ENCODE measurements at regions not wholly inside any gene's neighbourhood (a gene's known extent, or its start where the extent isn't known, plus 50 kb on each side); places are given as distances from the start of the nearest gene placed in this dataset.

GRCh38 chrX:69232945-69233344 lies 67.7 kb upstream of the PJA1 start:
- Histone ChIP-seq H2BK5ac (ENCODE audit: insufficient read length, low read length) (no peak overlapping the region), H3K23me2 (ENCODE audit: insufficient read length, low read depth, low read length, poor library complexity, severe bottlenecking) (no peaks in the 10 kb centered on the region), H2BK120ac (ENCODE audit: low read depth, low read length, poor library complexity, severe bottlenecking) (no peak overlapping the region), H3K18ac (ENCODE audit: insufficient read length, low read depth, low read length) (no peak overlapping the region), H3K9me3 (ENCODE audit: control insufficient read depth, low read depth, low read length) (peaks cover 6% of the 10 kb centered on the region), H3K4me1 (ENCODE audit: insufficient read depth, low read length) (no peaks in the 10 kb centered on the region), H4K91ac (ENCODE audit: insufficient read length, low read depth, low read length) (no peak overlapping the region), H2BK20ac (ENCODE audit: low read depth, low read length, poor library complexity, severe bottlenecking) (no peak overlapping the region), H2BK12ac (ENCODE audit: insufficient read length, low read depth, low read length) (no peak overlapping the region), H3K4ac (ENCODE audit: low read depth, low read length) (no peak overlapping the region), H2AK5ac (ENCODE audit: insufficient read length, low read length) (no peak overlapping the region), H3K27ac (ENCODE audit: insufficient read length, low read depth, low read length) (no peak overlapping the region), H3K79me2 (ENCODE audit: insufficient read depth, low read length) (no peaks in the 10 kb centered on the region), H3K14ac (ENCODE audit: insufficient read depth, low read length) (no peak overlapping the region), H4K20me1 (ENCODE audit: control insufficient read depth, insufficient read depth, insufficient read length) (no peaks in the 10 kb centered on the region), H3K27me3 (ENCODE audit: insufficient read depth, low read length) (peaks cover 4% of the 10 kb centered on the region; the same call in 1 of the 2 replicates), H3K23ac (ENCODE audit: insufficient read length, low read depth, low read length) (no peak overlapping the region), H2BK15ac (ENCODE audit: low read depth, low read length) (no peak overlapping the region), H3K4me2 (ENCODE audit: insufficient read depth, insufficient read length, low read length) (no peak overlapping the region), H4K8ac (replicated peaks; ENCODE audit: insufficient read length, low read depth, low read length) (no peak overlapping the region), H3K79me1 (ENCODE audit: insufficient read depth, low read depth, low read length, poor library complexity, severe bottlenecking) (no peaks in the 10 kb centered on the region), H4K5ac (ENCODE audit: insufficient read length, low read depth, low read length) (no peak overlapping the region), H3K9ac (ENCODE audit: extremely low read depth, insufficient read length, low read length) (no peak overlapping the region), H3K56ac (ENCODE audit: insufficient read length, low read depth, low read length) (no peak overlapping the region), H3T11ph (ENCODE audit: low read length) (no peak overlapping the region), H2AFZ (ENCODE audit: low read length) (no peak overlapping the region)
- TF ChIP-seq CTCF (conservative IDR thresholded peaks at IDR 0.05) = no peak
- WGBS (ENCODE audit: extremely low coverage, insufficient read length, low lambda C conversion rate) = no CpG with 5 or more reads among the region's 3 CpGs
- Mint-ChIP-seq H3K4me1 (no peaks in the 10 kb centered on the region), H3K27me3 (ENCODE audit: low read depth) (peaks cover 96% of the 10 kb centered on the region), H3K27ac (no peak overlapping the region), H3K4me3 (no peak overlapping the region), H3K36me3 (ENCODE audit: insufficient read depth in 1 of 3, low read depth in 3 of 3) (no peaks in the 10 kb centered on the region; a peak in 1 of 7 replicates), H3K9me3 (peaks cover 53 to 59% of the 10 kb centered on the region in 2 experiments)
- no peak for DNase-seq
